Heart right ventricle (tissue), 16 donors: ENCODE measurements at regions not wholly inside any gene's neighbourhood (a gene's known extent, or its start where the extent isn't known, plus 50 kb on each side); places are given as distances from the start of the nearest gene placed in this dataset.

Source experiments
- ATAC-seq, 8 donors: fragments of 200-7000 bp; cut with Tn5 transposase; one replicate each; pipeline ENCODE4 v1.9.1; 2020; ENCODE audit warnings: mild to moderate bottlenecking in 8 of 8, moderate library complexity in 8 of 8, moderate number of reproducible peaks in 1 of 8
- DNase-seq, 2 donors: peaks; one replicate each; pipeline ENCODE4 v3.0.0-alpha.2; 2020
- H3K27ac ChIP-seq, 10 donors: fragments of 200-600 bp; sonication (generic) in 2 of 10; one replicate each; pipeline versions ENCODE4 v1.5.0 to v1.8.0; 2020 to 2022; ENCODE audit warnings: mild to moderate bottlenecking in 3 of 10
- H3K27me3 ChIP-seq, 7 donors: fragments of 200-600 bp; one replicate each; pipeline ENCODE4 v1.8.0; 2021 to 2022; ENCODE audit warnings: mild to moderate bottlenecking in 2 of 7
- H3K36me3 ChIP-seq, 9 donors: fragments of 200-600 bp; sonication (generic) in 1 of 9; one replicate each; pipeline versions ENCODE4 v1.5.0 to v1.8.0; 2020 to 2022; ENCODE audit warnings: mild to moderate bottlenecking in 2 of 9
- H3K4me1 ChIP-seq, 9 donors: fragments of 200-600 bp; sonication (generic) in 1 of 9; one replicate each; pipeline versions ENCODE4 v1.5.0 to v1.8.0; 2020 to 2022; ENCODE audit warnings: mild to moderate bottlenecking in 4 of 9
- H3K4me3 ChIP-seq, 10 donors: fragments of 200-600 bp; sonication (generic) in 2 of 10; one replicate each; pipeline versions ENCODE4 v1.5.0 to v1.8.0; 2020 to 2022; ENCODE audit warnings: mild to moderate bottlenecking in 7 of 10, moderate library complexity in 2 of 10
- H3K9me3 ChIP-seq, 11 donors: fragments of 200-600 bp in 10 of 11; sonication (generic) in 2 of 11; one replicate each; pipeline versions ENCODE4 v1.5.0 to v1.8.0; 2013 to 2022; ENCODE audit warnings: mild to moderate bottlenecking in 2 of 11, control low read depth in 1 of 11, moderate library complexity in 1 of 11
- CTCF ChIP-seq, 9 donors: fragments of 200-600 bp; sonication (generic) in 2 of 9; IDR thresholded peaks; one replicate each; pipeline versions ENCODE4 v1.5.0 to v1.8.0; 2021 to 2022; ENCODE audit warnings: antibody characterized with exemption in 9 of 9, mild to moderate bottlenecking in 5 of 9, moderate library complexity in 1 of 9
- WGBS, 2 donors: extraction: QIAGEN DNeasy Blood & Tissue Kit; methylation state at CpG; one replicate each; pipeline ENCODE4 v1.1.7; 2013; ENCODE audit warnings: inconsistent platforms in 1 of 2; 5-methylcytosine and 5-hydroxymethylcytosine counted together
- intact Hi-C, 10 donors: fragments of 100-400 bp; cut with DNase I; formaldehyde crosslinking; loops; one replicate each; pipeline versions ENCODE4 v1.11.1 to v1.14.2; 2022
- donor health status: Arrhythmogenic right ventricular cardiomyopathy.
- donor health status: ischemic (EF 13 %, LVEDD 7.1; RV severe dilation, severe dysfunction).
- donor health status: healthy with polysubstance abuse.
- donor health status: DM: no; HTN: yes; CAD: no.
- donor health status: DM: no; HTN: no; CAD: no.
- donor health status: ischemic (EF 25% LVEDD 6.9; RV normal size, moderate dysfunction).
- donor health status: ischemic (EF 25% LVEDD 5.7; RV mildly dilated, moderate dysfunction).
- donor health status: healthy.
- donor health status: DM: yes; HTN: yes; CAD: no.
- donor health status: Ischemic cardiomyopathy.
- donor health status: ischemic (EF 35%, LVEDD 5.7; RV mildly dilated, moderate dysfunction).
- donor health status: nonischemic (EF 11% LVEDD 7.7; RV severe dilation, severe dysfunction).
- donor health status: DM: yes; HTN: yes; CAD: no.
- donor health status: PGD.
- donor health status: ischemic (EF 29% LVEDD 5.4; RV normal size, mild dysfunction).
- donor health status: nonischemic (EF 23%, LVEDD 6.1; RV moderate dilation, normal function).

GRCh38 chr14:66435683-66436082 lies 50.5 kb upstream of the CCDC196 start:
- H3K9me3 ChIP-seq, result peaks cover 0 to 54% (median 22%) of the 10 kb centered on the region in 11 donors
- ATAC-seq, result no peak
- no peak overlapping the region for H3K27ac ChIP-seq
- intact Hi-C loops, result no loop called here
- no peaks in the 10 kb centered on the region for H3K27me3 ChIP-seq
- WGBS, 2 donors, result 89 to 90% methylated on average over 1 of the region's 1 CpG
- no peak for DNase-seq
- H3K4me1 ChIP-seq, result no peaks in the 10 kb centered on the region
- no peak for TF ChIP-seq CTCF (IDR thresholded peaks at IDR 0.05)
- no peak overlapping the region for H3K4me3 ChIP-seq
- H3K36me3 ChIP-seq, result no peaks in the 10 kb centered on the region
